Daoy (cell line): ENCODE measurements at regions not wholly inside any gene's neighbourhood (a gene's known extent, or its start where the extent isn't known, plus 50 kb on each side); places are given as distances from the start of the nearest gene placed in this dataset.

Experiments used
- DNase-seq: peaks from one replicate; pipeline ENCODE4 v3.0.0-alpha.2; 2015; ENCODE audit warnings: low read depth

- peak; percentile 47 for DNase-seq
These were observed 662.1 kb upstream of the FTMT start for GRCh38 chr5:121189342-121190305.

DNA sequence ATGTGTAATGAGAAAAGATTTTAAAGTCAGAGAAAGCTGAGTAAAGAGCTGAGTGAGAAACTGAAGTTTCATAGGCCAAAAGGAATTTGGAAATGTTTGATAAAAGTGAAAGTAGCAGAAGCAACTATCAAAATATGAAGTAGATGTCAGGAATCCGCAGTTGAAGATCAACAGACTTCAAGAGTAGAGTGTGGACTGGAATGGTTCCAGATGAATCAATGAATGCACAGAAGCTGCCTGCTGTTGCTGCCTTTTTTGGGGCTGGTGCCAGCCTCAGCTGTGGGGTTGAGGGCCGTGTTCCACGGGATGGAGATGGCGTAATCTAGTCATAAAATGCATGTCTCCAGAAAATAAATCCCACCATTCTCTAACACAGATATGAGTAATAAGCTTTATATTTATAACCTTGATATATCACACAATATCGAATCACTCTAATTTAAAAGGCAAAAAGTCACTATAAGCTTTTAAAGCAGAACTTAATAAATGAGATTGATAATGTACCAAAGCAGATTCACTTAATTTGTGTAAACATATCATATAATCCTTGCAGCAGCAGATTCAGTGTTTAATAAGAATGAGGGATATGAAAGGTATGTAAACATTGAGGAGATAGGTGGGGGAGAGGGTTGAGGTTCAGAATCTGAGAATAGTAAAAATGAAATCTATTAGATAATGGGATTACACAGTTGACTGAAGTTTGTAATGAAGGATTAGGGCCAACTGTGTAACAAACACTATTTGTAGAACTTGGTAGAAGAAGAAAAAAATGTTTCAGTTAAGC lies 652.3 kb upstream of the FTMT start:
- DNase-seq = peak; percentile 33

GRCh38 chr5:121218086-121218485 lies 633.6 kb upstream of the FTMT start:
- DNase-seq = no peak

DNA sequence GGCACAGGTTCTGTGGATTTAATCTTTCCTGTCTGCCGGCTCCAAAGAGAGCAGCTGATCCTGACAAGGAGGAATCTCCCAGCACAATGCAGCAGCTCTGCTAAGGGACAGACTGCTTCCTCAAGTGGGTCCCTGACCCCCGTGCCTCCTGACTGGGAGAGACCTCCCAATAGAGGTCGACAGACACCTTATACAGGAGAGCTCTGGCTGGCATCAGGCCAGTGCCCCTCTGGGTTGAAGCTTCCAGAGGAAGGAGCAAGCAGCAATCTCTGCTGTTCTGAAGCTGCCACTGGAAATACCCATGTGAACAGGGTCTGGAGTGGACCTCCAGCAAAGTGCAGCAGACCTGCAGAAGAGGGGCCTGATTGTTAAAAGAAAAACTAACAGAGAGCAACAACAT lies 630.2 kb upstream of the FTMT start:
- DNase-seq = no peak

DNA sequence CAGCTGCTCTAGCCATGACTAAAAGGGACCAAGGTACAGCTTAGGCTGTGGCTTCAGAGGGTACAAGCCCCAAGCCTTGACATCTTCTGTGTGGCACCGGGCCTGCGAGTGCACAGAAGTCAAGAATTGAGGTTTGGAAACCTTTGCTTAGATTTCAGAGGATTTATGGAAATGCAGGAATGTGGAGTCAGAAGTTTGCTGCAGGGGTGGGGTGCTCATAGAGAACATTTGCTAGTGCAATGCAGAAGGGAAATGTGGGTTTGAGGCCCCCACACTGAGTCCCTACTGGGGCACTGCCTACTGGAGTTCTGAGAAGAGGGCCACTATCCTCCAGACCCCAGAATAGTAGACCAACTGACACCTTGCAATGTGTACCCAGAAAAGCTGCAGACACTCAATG lies 624.9 kb upstream of the FTMT start:
- no peak for DNase-seq

- DNase-seq = no peak
These were observed 611.7 kb upstream of the FTMT start for GRCh38 chr5:121239951-121240350.

GRCh38 chr5:121246971-121247370 lies 604.7 kb upstream of the FTMT start:
- DNase-seq = no peak

DNA sequence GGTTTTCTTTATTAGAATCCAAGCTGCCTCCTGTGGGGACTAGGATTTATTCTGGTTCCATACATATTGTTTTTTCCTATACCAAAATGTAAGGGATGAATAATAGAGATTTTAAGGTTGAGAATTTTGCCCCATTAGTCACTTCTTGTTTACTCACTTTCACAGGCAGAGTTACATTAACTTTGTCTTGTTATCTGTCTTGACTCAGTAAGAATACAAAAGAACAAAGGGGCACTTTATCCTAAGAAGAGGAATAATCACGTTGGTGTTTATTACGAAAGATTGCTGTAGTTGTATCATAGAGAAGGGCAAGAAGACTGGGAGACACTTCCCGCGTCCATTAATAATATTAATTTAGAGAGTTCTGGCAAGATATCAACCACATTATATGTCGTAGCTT lies 599.7 kb upstream of the FTMT start:
- peak; percentile 15 for DNase-seq

GRCh38 chr5:121257621-121258020 lies 594.1 kb upstream of the FTMT start:
- no peak for DNase-seq

DNA sequence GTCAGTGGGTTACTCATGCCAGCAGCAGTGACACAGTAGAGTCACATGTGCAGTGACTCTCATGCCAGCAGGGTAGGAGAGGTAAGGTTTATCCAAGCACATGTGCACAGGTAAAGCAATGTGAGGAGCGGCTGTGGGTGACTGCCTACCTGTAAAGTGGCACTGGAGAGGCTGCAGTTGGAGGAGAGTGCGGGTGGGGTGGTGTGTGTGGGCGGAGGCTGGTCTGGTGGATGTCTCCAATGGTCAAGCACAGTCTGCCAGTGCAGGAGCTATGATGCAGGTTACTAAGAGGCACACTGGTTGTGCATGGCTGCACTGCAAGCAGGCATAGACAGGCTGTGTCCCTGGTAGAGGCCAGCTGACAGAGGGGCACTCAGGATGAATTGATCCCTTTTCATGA lies 588.2 kb upstream of the FTMT start:
- no peak for DNase-seq

- no peak for DNase-seq
These were observed 587.1 kb upstream of the FTMT start for GRCh38 chr5:121264605-121265004.

DNA sequence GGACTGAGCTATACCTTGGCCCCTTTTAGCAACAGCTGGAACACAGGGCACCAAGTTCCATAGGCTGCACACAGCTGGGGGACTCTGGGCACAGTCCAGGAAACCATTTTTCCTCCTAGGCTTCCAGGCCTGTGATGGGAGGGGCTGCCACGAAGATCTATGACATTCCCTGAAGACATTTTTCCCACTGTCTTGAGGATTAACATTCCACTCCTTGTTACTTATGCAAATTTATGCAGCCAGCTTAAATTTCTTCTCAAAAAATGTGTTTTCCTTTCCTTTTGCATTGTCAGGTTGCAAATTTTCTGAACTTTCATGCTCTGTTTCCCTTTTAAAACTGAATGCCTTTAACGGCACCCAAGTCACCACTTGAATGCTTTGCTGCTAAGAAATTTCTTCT lies 580.1 kb upstream of the FTMT start:
- DNase-seq = no peak

GRCh38 chr5:121273833-121274433 lies 577.7 kb upstream of the FTMT start:
- DNase-seq = peak; percentile 88

DNA sequence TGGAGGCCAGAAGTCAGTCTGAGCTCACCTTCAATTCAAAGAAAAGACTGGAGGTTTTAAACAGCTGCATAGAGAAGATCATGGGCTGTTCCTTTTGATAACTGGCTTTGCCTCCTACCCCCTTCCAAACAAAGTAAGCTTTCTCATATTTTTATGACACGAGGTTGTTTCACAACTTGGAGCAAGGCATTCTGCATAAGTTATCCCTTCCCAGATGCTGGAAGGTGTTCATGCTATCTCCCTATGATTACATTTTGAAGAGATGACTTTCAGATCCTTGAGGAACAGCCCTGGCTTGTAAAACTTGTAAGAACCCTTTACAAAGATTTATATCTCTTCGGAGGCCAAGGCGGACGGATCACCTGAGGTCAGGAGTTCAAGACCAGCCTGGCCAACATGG lies 571.9 kb upstream of the FTMT start:
- no peak for DNase-seq

- DNase-seq = no peak
These were observed 565.7 kb upstream of the FTMT start for GRCh38 chr5:121285801-121286521.

DNA sequence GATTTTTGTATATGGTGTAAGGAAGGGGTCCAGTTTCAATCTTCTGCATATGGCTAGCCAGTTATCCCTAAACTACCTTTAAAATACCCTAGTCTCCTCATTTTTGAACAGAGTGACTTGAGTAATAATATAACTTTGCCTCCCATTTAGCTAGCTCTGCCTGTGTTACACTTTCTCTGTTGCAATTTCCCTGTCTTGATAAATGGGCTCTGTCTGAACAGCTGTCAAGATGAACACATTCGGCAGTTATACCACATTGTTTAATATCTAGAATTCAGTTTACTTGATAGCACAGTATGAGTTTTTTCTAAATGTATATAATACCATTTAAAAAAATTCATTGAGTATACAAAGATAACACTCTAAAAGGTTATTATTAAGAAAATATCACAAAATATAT lies 562.9 kb upstream of the FTMT start:
- DNase-seq = no peak

- no peak for DNase-seq
These were observed 559.0 kb upstream of the FTMT start for GRCh38 chr5:121292664-121293063.

GRCh38 chr5:121296356-121296755 lies 555.3 kb upstream of the FTMT start:
- DNase-seq = no peak

DNA sequence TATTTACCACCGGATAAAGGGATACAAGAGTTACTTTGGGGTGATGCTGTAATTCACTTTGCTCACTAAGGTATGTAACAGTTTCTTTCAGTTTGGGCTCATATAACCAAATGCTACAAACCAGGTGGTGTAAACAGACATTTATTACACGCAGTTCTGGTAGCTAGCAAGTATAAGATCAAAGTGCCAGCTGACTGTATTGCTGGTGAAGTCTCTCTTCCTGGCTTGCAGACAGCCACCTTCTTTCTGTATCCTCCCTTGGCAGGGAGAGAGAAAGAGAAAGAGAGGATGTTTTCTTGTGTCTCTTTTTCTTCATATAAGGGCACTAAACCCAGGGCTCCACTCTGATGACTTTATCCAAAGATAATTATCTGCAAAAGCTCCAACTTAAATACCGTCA lies 552.5 kb upstream of the FTMT start:
- DNase-seq = no peak

DNA sequence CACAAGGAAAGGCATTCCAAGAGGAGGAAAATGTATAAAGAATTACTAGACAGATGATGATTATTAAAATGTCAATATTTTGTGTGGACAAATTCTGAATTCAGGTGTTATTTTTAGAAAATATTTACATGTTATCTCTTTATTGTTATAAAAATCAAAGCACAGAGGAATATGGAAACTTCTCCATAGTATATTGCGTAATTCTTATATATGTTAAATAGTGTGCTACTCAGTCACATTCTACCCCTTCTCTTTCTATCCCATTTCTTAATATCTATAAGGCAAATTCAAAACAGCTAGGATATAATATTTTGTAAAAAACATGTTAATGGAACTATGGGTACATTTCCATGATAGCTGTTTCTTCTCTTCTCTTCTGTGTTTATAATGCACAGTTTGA lies 546.8 kb upstream of the FTMT start:
- DNase-seq = no peak

- no peak for DNase-seq
These were observed 537.8 kb upstream of the FTMT start for GRCh38 chr5:121313886-121314285.

GRCh38 chr5:121315786-121316185 lies 535.9 kb upstream of the FTMT start:
- DNase-seq = peak; percentile 23
